HG03342 (cell line): ENCODE measurements at regions not wholly inside any gene's neighbourhood (a gene's known extent, or its start where the extent isn't known, plus 50 kb on each side); places are given as distances from the start of the nearest gene placed in this dataset.

Source experiments
- ATAC-seq: cut with Tn5 transposase; IDR thresholded peaks from one replicate; pipeline ENCODE4 v1.9.1; 2021; ENCODE audit warnings: mild to moderate bottlenecking, moderate library complexity; ENCODE audit not compliant: unreplicated experiment

DNA sequence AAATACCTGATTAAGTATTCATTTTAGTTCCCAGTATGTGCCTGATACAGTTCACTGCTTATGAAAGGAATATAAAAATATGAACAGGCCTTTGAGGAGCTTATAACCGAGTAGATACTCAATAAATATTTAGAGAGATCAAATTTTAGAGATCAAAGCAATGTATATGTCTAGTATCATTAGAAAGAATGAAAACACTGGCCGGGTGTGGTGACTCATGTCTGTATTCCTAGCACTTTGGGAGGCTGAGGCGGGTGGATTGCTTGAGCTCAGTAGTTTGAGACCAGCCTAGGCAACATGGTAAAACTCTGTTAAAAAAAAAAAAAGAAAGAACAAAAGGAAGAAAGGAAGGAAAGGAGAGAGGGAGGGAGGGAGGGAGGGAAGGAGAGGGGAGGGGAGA is 113.2 kb upstream of the EEA1 start:
- no peak for ATAC-seq

- ATAC-seq, result no peak
Observed at GRCh38 chr12:93042684-93043083, 113.6 kb upstream of the EEA1 start.

- ATAC-seq, result no peak
Observed at GRCh38 chr12:93043192-93043876, 114.2 kb upstream of the EEA1 start.

DNA sequence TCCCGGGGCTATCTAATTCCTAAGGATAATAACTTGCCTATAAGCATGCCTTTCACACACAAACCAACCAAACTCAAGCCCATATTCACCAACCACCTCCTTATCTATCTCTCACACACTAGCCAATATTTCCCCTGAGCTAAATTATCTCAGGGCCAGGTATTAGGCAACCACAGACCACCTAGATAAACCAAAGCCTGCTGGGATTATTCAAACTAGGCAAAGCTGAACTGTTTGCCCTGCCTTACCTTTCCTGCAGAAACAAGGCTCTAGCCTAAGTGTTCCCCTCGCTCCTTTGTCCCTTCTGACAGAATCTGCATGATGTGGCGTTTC is 114.7 kb upstream of the EEA1 start:
- no peak for ATAC-seq

- ATAC-seq, result no peak
Observed at GRCh38 chr12:93047118-93047517, 118.0 kb upstream of the EEA1 start.

- ATAC-seq, result no peak
Observed at GRCh38 chr12:93048656-93049055, 119.6 kb upstream of the EEA1 start.

DNA sequence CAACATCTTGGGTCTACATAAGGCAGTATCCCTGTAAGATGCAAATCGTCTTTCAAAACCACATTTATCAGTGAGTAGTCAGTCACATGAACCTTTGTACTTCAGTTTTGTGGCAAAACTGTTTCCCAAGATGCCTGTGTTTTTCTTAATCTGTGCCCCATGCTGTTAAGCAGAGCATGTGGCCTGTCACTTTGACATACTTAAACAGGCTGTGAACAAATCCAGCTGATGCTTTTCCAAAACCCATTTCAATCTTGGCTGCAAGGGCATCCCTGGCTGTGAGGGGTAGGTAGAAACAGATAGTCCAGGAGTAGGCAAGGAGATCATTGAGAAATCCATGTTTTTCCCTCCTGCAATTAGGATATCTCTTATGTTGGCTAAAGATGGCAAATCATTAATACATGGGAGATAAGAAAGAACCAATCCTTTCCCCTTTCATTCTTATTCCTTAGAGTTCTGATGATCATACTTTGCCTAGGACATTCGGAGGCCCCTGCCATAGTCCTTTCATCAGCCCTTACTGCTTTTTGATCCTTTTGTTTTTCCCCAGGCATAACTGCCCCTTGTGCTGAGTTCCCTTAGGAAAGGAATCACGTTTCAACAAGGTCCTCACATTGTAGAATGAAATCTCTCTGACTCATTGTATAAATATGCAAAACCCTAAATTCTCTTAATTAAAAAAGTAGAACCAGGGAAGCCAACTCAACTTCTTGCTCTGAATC is 121.1 kb upstream of the EEA1 start:
- no peak for ATAC-seq

DNA sequence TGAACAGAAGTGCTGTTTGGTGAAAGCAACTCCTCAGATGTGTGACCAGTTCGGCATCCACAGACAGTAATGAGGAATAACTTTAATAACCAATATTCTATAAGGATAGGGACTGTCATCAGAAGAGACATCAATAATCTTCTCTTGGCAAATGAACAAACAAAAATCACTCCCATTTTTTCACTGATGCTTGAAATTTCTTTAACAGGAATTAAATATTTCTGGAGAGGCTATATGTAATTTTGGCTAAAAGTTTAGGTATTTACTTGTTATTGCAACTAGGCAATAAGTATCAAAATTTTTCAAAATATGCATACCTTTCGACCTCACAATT is 121.6 kb upstream of the EEA1 start:
- ATAC-seq, result no peak

DNA sequence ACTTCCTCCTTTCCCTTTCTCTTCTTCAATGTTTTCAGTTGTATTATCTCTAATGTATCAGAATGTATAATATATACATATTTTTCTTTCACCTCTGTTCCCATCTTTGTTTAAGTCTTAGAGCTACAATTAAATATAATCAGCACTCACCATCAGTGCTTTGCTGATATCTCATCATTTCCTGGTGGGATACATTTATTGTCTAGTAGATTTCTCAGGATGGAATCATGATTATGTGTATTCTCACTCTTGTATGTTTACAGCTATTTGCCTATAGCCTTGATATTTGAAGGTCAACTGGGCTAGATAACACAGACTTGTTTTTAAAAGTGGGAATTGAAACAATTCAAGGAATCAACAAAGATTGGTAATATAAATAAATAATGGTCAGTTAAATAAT is 124.9 kb upstream of the EEA1 start:
- no peak for ATAC-seq

DNA sequence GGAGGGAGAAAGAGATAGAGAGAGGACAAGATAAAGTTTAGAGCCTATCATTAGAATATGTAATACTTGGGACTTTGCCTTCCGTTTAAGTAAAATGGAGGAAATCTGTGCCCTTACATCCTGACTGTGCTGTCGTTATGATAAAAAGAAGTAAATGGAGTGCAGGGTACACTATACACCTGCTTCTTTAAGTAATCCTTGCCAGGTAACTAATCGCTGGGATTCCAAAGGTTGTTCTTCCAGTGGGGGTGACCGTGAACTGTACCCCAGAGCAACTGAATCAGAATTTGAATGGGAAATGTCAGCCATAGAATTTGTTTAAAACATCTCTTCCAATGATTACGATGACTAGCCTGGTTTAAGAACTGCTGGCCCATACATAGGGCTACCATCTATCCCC is 126.1 kb upstream of the EEA1 start:
- ATAC-seq, result no peak

DNA sequence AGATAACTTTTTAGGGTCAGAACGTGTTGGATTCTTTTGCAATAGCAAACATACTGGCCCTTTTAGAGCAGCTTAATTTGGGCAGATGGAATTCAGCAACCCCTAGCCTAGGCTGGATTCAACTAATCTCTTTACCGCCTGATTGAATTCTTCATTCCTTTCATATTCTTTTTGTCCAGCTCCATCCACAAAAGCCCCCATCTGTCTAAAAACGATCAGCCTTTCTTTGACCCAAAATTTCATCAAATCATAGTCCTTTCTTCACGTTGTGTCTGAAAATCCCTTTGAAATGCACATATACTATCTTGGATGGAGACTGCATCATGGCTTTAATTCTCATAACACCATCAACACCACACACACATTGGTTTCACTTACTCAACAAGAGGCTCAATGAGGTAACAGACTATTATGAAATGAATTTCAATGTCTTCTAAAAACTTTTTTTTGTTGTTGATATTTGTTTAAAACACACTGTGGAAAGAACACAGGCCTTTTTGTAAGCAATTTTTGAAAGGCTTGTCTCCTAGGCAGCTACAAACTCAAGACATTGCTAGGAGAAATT is 128.0 kb upstream of the EEA1 start:
- ATAC-seq, result no peak

DNA sequence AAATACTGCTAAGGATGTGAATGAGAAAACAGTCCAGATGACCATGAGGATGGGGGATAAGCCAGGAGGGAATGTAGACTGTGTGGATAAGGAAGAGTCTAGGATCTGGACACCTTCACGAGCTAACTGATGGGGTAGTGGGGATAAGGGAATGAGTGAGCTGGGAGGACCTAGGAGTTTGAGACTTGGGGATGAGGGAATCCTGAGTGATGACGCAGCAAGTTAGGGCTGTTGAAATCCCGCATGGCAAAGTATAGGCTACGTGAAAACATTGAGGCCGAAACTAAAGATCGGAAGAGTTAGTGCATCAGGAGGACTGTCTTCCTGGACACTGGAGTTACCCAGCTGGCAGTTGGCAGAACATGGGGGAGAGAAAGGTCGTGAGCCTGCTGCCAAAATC is 129.2 kb upstream of the EEA1 start:
- ATAC-seq, result no peak

DNA sequence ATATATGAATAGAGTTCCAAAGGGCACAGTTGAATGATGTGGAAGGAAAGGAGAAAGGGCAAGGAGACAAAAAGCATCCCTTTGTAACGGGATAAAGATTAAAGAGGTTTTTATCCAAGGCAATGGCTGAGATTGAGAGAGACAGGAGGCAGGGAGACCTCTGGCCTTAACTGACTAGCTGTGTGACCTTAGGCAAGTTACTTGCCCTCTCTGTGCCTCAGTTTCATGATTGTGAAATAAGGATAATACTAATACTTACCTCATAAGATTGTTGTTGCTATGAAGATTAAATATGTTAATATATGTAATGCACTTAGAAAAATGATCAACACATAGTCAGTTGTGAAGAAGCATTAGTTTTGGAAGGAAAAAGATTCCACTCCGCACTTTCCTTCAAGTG is 130.2 kb upstream of the EEA1 start:
- no peak for ATAC-seq

- ATAC-seq, result peak; percentile 97
Observed at GRCh38 chr12:93059925-93060665, 131.0 kb upstream of the EEA1 start.

GRCh38 chr12:93060666-93061472 is 131.8 kb upstream of the EEA1 start:
- peak; percentile 24 for ATAC-seq

GRCh38 chr12:93061473-93062419 is 132.7 kb upstream of the EEA1 start:
- no peak for ATAC-seq

DNA sequence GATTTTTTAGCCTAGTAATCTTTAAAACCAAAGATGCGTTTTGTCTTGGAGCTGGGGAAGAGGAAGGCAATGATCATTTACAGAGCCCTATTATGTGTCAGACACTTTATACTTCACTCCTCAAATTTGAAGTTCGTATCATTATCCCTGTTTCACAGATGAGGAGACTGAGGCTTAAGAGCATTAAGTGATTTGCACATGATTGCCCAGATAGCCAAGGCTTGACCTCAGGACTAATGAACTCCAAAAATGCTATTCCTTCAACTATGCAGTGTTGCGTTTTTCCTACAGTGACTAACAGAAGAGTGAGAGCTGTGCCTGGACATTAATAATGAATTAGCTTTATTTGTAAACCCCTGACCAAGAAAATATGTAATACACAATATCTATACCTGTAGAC is 136.8 kb upstream of the EEA1 start:
- no peak for ATAC-seq

DNA sequence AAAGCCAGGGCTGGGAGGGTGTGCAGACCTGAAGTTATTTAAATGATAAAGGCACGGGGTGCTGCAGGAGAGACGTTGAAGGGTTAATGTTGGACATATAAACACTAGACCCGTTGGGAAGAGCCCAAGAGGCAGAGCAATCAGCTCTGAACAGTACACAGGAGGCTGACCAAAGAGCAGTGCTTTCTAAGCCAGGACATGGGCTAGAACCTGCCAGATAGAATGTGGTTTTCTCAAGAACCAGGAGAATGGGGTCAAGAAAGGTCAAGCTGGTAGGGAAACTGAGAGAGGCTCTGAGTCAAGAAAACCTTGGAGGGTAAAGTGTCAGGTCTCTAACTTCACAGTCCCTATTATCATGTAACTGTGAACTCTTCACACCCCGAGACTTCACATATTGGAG is 143.2 kb upstream of the EEA1 start:
- ATAC-seq, result no peak

GRCh38 chr12:93073324-93073723 is 144.2 kb upstream of the EEA1 start:
- no peak for ATAC-seq

- no peak for ATAC-seq
Observed at GRCh38 chr12:93078059-93078458, 149.0 kb upstream of the EEA1 start.
